ENCODE measurements at regions not wholly inside any gene's neighbourhood (a gene's known extent, or its start where the extent isn't known, plus 50 kb on each side); places are given as distances from the start of the nearest gene placed in this dataset.

DNA sequence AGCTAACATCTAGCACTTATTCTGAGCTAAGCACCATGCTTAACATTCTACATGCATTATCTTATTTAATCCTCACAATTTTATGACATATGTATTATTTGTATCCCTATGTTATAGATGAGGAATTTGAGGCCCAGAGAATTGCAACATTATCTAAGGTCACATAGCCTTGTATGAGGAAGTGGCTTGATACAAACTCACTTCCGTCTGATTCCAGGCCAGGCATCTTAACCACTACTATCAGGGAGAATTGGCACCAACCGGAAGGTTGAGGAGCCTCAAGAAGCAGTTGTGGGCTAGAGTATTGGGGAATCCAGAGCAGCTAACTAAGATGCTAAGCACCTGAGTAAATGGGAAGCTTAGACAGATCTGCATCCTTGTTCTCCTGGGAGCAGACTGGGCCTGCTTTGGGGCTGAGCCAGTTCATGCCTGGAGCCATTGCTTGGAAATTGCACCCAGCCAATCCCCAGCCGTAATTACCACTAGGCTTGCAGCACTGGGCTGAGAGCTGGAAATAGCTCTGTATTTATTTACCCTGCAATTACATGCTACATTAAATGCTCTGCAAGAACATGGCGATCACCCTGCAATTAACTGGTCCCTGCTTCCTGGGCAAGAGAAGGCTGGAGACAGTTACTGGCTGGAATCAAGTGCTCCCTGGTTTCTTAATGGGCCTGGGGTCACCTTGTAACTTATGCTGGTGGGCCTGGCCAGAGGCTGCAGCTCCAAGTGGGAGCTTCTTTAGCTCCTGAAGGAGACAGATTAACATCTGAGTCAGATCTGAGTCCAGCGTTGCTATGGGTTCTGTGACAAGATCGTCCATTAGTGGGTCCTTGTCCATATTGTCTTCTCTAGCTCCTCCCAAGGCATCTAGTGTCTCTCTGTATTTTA, 273.1 kb upstream of the CCL2 start:
- ATAC-seq = no peak

GRCh38 chr17:33982909-33983308, 272.2 kb upstream of the CCL2 start:
- no peak for ATAC-seq
- TF ChIP-seq ZFP30 (CRISPR knock-in tag; IDR thresholded peaks at IDR 0.05) (no peak), ESRRG (CRISPR knock-in tag; IDR thresholded peaks at IDR 0.05) (no peak), PPARA (CRISPR knock-in tag; IDR thresholded peaks at IDR 0.05; ENCODE audit: borderline replicate concordance) (no peak)

More for the DNA sequence above, 273.1 kb upstream of the CCL2 start:
- TF ChIP-seq ZNF70 (CRISPR knock-in tag; IDR thresholded peaks at IDR 0.05) = no peak
- no peak for TF ChIP-seq ESRRG (CRISPR knock-in tag; IDR thresholded peaks at IDR 0.05)
- TF ChIP-seq SNAI2 (CRISPR knock-in tag; IDR thresholded peaks at IDR 0.05) = no peak
- no peak for TF ChIP-seq CREB5 (CRISPR knock-in tag; IDR thresholded peaks at IDR 0.05; ENCODE audit: low read depth)
- no peak for TF ChIP-seq ZFP30 (CRISPR knock-in tag; IDR thresholded peaks at IDR 0.05)
- TF ChIP-seq ARNTL (CRISPR knock-in tag; IDR thresholded peaks at IDR 0.05; ENCODE audit: borderline replicate concordance, low read depth) = no peak
- TF ChIP-seq RARB (CRISPR knock-in tag; IDR thresholded peaks at IDR 0.05) = no peak
- TF ChIP-seq, protein P1, sequence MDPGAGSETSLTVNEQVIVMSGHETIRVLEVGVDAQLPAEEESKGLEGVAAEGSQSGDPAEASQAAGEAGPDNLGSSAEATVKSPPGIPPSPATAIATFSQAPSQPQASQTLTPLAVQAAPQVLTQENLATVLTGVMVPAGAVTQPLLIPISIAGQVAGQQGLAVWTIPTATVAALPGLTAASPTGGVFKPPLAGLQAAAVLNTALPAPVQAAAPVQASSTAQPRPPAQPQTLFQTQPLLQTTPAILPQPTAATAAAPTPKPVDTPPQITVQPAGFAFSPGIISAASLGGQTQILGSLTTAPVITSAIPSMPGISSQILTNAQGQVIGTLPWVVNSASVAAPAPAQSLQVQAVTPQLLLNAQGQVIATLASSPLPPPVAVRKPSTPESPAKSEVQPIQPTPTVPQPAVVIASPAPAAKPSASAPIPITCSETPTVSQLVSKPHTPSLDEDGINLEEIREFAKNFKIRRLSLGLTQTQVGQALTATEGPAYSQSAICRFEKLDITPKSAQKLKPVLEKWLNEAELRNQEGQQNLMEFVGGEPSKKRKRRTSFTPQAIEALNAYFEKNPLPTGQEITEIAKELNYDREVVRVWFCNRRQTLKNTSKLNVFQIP (CRISPR knock-in tag; IDR thresholded peaks at IDR 0.05; ENCODE audit: borderline replicate concordance, low read depth) = no peak
- TF ChIP-seq BACH2 (CRISPR knock-in tag; IDR thresholded peaks at IDR 0.05; ENCODE audit: borderline replicate concordance) = no peak
- no peak for TF ChIP-seq ZNF565 (CRISPR knock-in tag; conservative IDR thresholded peaks at IDR 0.05; ENCODE audit: low read depth)
- no peak for TF ChIP-seq GLIS3 (CRISPR knock-in tag; IDR thresholded peaks at IDR 0.05)
- no peak for TF ChIP-seq CSRNP3 (CRISPR knock-in tag; IDR thresholded peaks at IDR 0.05)
- TF ChIP-seq TCF4 (CRISPR knock-in tag; IDR thresholded peaks at IDR 0.05; ENCODE audit: borderline replicate concordance) = no peak

DNA sequence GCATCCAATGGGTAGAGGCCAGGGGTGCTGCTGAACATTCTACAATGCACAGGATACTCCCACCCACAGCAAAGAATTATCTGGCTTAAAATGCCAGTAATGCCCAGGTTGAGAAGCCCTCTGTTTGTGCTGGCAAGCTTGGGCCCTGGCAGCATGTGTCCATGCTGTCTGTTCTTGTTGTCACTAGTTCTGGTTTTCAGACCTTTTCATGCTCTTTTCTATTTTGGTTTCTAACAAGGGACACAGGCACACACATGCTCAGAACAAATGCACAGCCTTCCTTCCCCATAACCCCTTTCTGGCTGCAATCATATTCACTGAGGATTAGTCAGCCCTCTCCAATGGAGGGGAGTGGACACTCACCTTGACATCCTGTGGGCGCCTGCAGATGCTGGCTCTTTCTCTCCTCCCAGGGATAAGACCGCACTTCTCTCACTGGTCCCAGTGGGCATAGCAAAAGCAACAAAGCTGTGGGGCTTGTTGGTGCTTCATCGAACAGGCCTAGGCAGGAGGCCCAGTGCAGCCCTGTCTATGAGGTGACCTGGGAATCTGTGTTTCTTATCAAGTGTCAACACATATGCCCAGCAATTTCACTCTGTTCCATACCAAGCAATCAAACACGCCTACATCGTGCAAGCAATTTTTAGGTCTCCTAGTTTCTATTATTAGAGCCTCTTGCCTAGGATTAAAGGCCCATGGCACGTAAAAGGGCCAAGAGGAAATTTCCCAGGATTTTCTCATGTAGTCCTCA, 271.1 kb upstream of the CCL2 start:
- ATAC-seq = no peak
- TF ChIP-seq ZC3H10 (CRISPR knock-in tag; IDR thresholded peaks at IDR 0.05) (no peak), BACH2 (CRISPR knock-in tag; IDR thresholded peaks at IDR 0.05; ENCODE audit: borderline replicate concordance) (no peak), RARB (CRISPR knock-in tag; IDR thresholded peaks at IDR 0.05) (no peak), ESRRG (CRISPR knock-in tag; IDR thresholded peaks at IDR 0.05) (no peak), ARNTL (CRISPR knock-in tag; IDR thresholded peaks at IDR 0.05; ENCODE audit: borderline replicate concordance, low read depth) (no peak), PPARA (CRISPR knock-in tag; IDR thresholded peaks at IDR 0.05; ENCODE audit: borderline replicate concordance) (no peak), ZFP30 (CRISPR knock-in tag; IDR thresholded peaks at IDR 0.05) (no peak), ZNF565 (CRISPR knock-in tag; conservative IDR thresholded peaks at IDR 0.05; ENCODE audit: low read depth) (no peak), ISL1 (CRISPR knock-in tag; IDR thresholded peaks at IDR 0.05) (no peak), CREB5 (CRISPR knock-in tag; IDR thresholded peaks at IDR 0.05; ENCODE audit: low read depth) (no peak), ZNF8 (CRISPR knock-in tag; IDR thresholded peaks at IDR 0.05) (no peak), CSRNP3 (CRISPR knock-in tag; IDR thresholded peaks at IDR 0.05) (no peak), TCF4 (CRISPR knock-in tag; IDR thresholded peaks at IDR 0.05; ENCODE audit: borderline replicate concordance) (no peak), ZNF70 (CRISPR knock-in tag; IDR thresholded peaks at IDR 0.05) (no peak)
- TF ChIP-seq, protein P1 (CRISPR knock-in tag; IDR thresholded peaks at IDR 0.05; ENCODE audit: borderline replicate concordance, low read depth) = no peak
- TF ChIP-seq, protein P2, sequence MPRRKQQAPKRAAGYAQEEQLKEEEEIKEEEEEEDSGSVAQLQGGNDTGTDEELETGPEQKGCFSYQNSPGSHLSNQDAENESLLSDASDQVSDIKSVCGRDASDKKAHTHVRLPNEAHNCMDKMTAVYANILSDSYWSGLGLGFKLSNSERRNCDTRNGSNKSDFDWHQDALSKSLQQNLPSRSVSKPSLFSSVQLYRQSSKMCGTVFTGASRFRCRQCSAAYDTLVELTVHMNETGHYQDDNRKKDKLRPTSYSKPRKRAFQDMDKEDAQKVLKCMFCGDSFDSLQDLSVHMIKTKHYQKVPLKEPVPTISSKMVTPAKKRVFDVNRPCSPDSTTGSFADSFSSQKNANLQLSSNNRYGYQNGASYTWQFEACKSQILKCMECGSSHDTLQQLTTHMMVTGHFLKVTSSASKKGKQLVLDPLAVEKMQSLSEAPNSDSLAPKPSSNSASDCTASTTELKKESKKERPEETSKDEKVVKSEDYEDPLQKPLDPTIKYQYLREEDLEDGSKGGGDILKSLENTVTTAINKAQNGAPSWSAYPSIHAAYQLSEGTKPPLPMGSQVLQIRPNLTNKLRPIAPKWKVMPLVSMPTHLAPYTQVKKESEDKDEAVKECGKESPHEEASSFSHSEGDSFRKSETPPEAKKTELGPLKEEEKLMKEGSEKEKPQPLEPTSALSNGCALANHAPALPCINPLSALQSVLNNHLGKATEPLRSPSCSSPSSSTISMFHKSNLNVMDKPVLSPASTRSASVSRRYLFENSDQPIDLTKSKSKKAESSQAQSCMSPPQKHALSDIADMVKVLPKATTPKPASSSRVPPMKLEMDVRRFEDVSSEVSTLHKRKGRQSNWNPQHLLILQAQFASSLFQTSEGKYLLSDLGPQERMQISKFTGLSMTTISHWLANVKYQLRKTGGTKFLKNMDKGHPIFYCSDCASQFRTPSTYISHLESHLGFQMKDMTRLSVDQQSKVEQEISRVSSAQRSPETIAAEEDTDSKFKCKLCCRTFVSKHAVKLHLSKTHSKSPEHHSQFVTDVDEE (CRISPR knock-in tag; IDR thresholded peaks at IDR 0.05) = no peak
- TF ChIP-seq, protein P3, sequence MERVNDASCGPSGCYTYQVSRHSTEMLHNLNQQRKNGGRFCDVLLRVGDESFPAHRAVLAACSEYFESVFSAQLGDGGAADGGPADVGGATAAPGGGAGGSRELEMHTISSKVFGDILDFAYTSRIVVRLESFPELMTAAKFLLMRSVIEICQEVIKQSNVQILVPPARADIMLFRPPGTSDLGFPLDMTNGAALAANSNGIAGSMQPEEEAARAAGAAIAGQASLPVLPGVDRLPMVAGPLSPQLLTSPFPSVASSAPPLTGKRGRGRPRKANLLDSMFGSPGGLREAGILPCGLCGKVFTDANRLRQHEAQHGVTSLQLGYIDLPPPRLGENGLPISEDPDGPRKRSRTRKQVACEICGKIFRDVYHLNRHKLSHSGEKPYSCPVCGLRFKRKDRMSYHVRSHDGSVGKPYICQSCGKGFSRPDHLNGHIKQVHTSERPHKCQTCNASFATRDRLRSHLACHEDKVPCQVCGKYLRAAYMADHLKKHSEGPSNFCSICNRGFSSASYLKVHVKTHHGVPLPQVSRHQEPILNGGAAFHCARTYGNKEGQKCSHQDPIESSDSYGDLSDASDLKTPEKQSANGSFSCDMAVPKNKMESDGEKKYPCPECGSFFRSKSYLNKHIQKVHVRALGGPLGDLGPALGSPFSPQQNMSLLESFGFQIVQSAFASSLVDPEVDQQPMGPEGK (CRISPR knock-in tag; IDR thresholded peaks at IDR 0.05; ENCODE audit: borderline replicate concordance) = no peak
